ENCODE measurements at regions not wholly inside any gene's neighbourhood (a gene's known extent, or its start where the extent isn't known, plus 50 kb on each side); places are given as distances from the start of the nearest gene placed in this dataset.
"Not testable (repeated sequence)": the region's sequence is repeated elsewhere in the genome, so short reads cannot be mapped to it uniquely, and the experiment has no call there.

DNA sequence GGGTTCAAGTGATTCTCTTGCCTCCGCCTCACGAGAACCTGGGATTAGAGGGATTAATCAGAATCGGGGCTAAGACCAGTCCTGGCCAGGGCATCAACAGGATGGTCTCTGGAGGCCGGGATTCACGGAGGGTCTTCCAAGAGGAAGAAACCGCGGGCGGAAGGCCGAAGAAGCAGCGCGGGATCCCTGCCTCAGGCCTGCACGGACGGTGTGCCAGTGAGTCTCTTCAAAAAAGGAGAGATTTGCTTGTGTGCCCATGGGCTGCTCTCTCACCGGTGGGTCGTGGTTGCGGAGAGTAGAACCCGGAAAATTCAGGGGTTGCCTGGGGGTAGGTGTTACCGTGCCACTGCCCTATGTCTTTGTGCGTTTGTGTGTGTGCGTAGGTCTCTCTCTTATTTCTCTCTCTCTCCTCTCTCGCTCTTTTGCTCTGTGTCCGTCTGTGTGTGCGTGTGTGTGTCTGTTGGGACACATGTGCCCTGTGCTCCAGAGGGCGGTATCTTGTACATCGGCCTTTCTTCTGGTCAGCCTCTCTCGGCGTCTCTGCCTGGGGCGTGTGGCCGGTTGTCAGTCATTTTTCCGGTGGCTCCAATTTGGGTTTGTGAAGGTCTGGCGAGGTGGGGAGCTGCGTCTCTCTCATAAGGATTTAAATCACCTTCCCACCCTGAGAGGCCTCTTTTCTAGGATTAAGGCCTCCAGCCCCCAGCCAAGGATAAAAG, 613.2 kb downstream of the KCNJ18 start:
- Mint-ChIP-seq H3K9me3 (peaks cover 37 to 85% (median 63%) of the 10 kb centered on the region in 7 donors), H3K4me3 (no peak overlapping the region), H3K27me3 (ENCODE audit: low read depth in 3 of 3) (peaks cover 0 to 3% (median 2%) of the 10 kb centered on the region in 3 donors), H3K4me1 (no peaks in the 10 kb centered on the region), H3K36me3 (no peaks in the 10 kb centered on the region), H3K27ac (no peak overlapping the region)
- no peaks in the 10 kb centered on the region for H3K79me2 ChIP-seq (ENCODE audit: insufficient read depth, low read length)
- no peak overlapping the region for H3K4me3 ChIP-seq (replicated peaks in 1 of 3; ENCODE audit: low read depth in 2 of 3, low read length in 3 of 3)
- no peak overlapping the region for H3K9ac ChIP-seq (ENCODE audit: insufficient read depth, low read length, poor library complexity, severe bottlenecking)
- WGBS (ENCODE audit: insufficient coverage) = 94% methylated on average over 19 of the region's 32 CpGs
- peaks cover 78 to 82% of the 10 kb centered on the region in 2 donors for H3K9me3 ChIP-seq (replicated peaks in 1 of 2; ENCODE audit: control insufficient read depth in 1 of 2, insufficient read depth in 1 of 2, low read length in 2 of 2)
- H3K27ac ChIP-seq (ENCODE audit: low read depth in 1 of 2, low read length in 2 of 2) = no peak overlapping the region
- no peak overlapping the region for H2AFZ ChIP-seq (ENCODE audit: insufficient read depth, low read depth, low read length, poor library complexity, severe bottlenecking)
- no peaks in the 10 kb centered on the region for H4K20me1 ChIP-seq (ENCODE audit: insufficient read depth, low read length)
- H3K27me3 ChIP-seq (ENCODE audit: control insufficient read depth in 2 of 2, insufficient read depth in 2 of 2, low read length in 2 of 2) = no peaks in the 10 kb centered on the region
- H3K4me1 ChIP-seq (ENCODE audit: control insufficient read depth in 1 of 2, insufficient read depth in 2 of 2, low read length in 2 of 2) = no peaks in the 10 kb centered on the region
- no peak for DNase-seq
- TF ChIP-seq, protein P1, sequence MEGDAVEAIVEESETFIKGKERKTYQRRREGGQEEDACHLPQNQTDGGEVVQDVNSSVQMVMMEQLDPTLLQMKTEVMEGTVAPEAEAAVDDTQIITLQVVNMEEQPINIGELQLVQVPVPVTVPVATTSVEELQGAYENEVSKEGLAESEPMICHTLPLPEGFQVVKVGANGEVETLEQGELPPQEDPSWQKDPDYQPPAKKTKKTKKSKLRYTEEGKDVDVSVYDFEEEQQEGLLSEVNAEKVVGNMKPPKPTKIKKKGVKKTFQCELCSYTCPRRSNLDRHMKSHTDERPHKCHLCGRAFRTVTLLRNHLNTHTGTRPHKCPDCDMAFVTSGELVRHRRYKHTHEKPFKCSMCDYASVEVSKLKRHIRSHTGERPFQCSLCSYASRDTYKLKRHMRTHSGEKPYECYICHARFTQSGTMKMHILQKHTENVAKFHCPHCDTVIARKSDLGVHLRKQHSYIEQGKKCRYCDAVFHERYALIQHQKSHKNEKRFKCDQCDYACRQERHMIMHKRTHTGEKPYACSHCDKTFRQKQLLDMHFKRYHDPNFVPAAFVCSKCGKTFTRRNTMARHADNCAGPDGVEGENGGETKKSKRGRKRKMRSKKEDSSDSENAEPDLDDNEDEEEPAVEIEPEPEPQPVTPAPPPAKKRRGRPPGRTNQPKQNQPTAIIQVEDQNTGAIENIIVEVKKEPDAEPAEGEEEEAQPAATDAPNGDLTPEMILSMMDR (IDR thresholded peaks at IDR 0.05) = no peak
- intact Hi-C loops (cut with micrococcal nuclease) = no loop called here
- H3K4me2 ChIP-seq (replicated peaks; ENCODE audit: extremely low read depth, low read length, poor library complexity, severe bottlenecking) = no peak overlapping the region
- H3K36me3 ChIP-seq (replicated peaks in 1 of 2; ENCODE audit: control insufficient read depth in 1 of 2, insufficient read depth in 2 of 2, low read length in 2 of 2) = no peaks in the 10 kb centered on the region

DNA sequence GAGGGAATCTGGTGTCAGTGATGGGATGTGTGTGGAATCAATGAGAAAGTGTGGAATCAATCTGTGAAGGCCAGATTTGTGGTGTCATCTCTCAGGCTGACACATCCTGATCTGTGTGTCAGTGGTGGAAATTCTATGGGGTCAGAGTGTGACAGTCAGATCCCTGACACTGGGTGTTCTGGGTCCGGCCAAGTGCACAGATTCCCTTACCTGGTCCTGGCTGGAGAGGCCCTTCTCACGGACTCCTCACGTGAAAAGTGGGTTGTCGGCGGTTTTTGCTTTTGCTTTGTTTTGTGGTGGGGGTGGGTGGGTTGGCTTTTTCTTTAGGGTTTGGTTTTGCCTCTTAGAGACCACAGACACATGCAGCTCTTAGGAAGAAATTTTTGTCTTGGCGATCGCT, 618.0 kb downstream of the KCNJ18 start:
- H3K27ac ChIP-seq (ENCODE audit: low read depth in 1 of 2, low read length in 2 of 2); H4K20me1 ChIP-seq (ENCODE audit: insufficient read depth, low read length); H3K9ac ChIP-seq (ENCODE audit: insufficient read depth, low read length, poor library complexity, severe bottlenecking); H3K4me2 ChIP-seq (replicated peaks; ENCODE audit: extremely low read depth, low read length, poor library complexity, severe bottlenecking); H3K27me3 Mint-ChIP-seq (ENCODE audit: low read depth in 3 of 3); H3K4me1 ChIP-seq (ENCODE audit: control insufficient read depth in 1 of 2, insufficient read depth in 2 of 2, low read length in 2 of 2); DNase-seq; H3K4me1 Mint-ChIP-seq; H3K4me3 Mint-ChIP-seq; H3K36me3 ChIP-seq (replicated peaks in 1 of 2; ENCODE audit: control insufficient read depth in 1 of 2, insufficient read depth in 2 of 2, low read length in 2 of 2); H3K27ac Mint-ChIP-seq; H2AFZ ChIP-seq (ENCODE audit: insufficient read depth, low read depth, low read length, poor library complexity, severe bottlenecking); H3K4me3 ChIP-seq (replicated peaks in 1 of 3; ENCODE audit: low read depth in 2 of 3, low read length in 3 of 3); intact Hi-C loops (cut with micrococcal nuclease); H3K36me3 Mint-ChIP-seq; H3K79me2 ChIP-seq (ENCODE audit: insufficient read depth, low read length); H3K27me3 ChIP-seq (ENCODE audit: control insufficient read depth in 2 of 2, insufficient read depth in 2 of 2, low read length in 2 of 2): not testable (repeated sequence)
- peaks cover 14 to 72% (median 32%) of the 10 kb centered on the region in 7 donors for H3K9me3 Mint-ChIP-seq
- 76% methylated on average over 3 of the region's 7 CpGs for WGBS (ENCODE audit: insufficient coverage)
- H3K9me3 ChIP-seq (replicated peaks in 1 of 2; ENCODE audit: control insufficient read depth in 1 of 2, insufficient read depth in 1 of 2, low read length in 2 of 2) = peaks cover 53 to 58% of the 10 kb centered on the region in 2 donors

All from CD14-positive monocyte (primary cell).